ENCODE measurements at regions not wholly inside any gene's neighbourhood (a gene's known extent, or its start where the extent isn't known, plus 50 kb on each side); places are given as distances from the start of the nearest gene placed in this dataset.

DNA sequence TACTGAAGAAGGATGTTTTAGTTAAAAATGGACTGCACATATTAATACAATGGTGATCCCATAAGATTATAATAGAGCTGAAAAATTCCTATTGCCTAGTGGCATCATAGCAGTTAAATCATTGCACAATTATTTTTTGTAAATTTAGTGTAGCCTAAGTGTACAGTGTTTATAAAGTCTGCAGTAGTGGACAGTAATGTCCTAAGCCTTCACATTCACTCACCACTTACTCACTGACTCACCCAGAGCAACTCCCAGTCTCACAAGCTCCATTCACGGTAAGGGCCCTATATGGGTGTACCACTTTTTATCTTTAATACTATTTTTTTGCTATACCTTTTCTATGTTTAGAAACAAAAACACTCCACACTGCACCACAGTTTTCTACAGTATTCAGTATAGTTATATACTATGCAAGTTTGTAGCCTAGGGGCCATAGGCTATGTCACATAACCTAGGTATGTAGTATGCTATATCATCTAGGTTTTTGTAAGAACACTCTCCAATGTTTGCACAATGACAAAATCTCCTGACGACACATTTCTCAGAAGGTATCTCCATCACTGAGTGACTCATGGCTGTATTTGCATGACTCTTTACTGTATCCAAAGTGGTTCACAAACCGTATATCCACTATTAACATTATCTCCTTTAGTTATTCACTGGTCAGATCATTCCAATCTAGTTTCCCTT lies 536.0 kb downstream of the KLF12 start:
- no peak for TF ChIP-seq POLR2A (IDR thresholded peaks at IDR 0.05; ENCODE audit: low read depth, low read length)
- TF ChIP-seq FOS (IDR thresholded peaks at IDR 0.05; ENCODE audit: low read depth, low read length): peak; percentile 29
- TF ChIP-seq, protein P1, sequence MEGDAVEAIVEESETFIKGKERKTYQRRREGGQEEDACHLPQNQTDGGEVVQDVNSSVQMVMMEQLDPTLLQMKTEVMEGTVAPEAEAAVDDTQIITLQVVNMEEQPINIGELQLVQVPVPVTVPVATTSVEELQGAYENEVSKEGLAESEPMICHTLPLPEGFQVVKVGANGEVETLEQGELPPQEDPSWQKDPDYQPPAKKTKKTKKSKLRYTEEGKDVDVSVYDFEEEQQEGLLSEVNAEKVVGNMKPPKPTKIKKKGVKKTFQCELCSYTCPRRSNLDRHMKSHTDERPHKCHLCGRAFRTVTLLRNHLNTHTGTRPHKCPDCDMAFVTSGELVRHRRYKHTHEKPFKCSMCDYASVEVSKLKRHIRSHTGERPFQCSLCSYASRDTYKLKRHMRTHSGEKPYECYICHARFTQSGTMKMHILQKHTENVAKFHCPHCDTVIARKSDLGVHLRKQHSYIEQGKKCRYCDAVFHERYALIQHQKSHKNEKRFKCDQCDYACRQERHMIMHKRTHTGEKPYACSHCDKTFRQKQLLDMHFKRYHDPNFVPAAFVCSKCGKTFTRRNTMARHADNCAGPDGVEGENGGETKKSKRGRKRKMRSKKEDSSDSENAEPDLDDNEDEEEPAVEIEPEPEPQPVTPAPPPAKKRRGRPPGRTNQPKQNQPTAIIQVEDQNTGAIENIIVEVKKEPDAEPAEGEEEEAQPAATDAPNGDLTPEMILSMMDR (conservative IDR thresholded peaks at IDR 0.05; ENCODE audit: low read depth, low read length): no peak
- peak; percentile 89 for TF ChIP-seq CEBPB (IDR thresholded peaks at IDR 0.05; ENCODE audit: low read depth, low read length)
- TF ChIP-seq, protein P2, sequence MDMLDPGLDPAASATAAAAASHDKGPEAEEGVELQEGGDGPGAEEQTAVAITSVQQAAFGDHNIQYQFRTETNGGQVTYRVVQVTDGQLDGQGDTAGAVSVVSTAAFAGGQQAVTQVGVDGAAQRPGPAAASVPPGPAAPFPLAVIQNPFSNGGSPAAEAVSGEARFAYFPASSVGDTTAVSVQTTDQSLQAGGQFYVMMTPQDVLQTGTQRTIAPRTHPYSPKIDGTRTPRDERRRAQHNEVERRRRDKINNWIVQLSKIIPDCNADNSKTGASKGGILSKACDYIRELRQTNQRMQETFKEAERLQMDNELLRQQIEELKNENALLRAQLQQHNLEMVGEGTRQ (IDR thresholded peaks at IDR 0.05; ENCODE audit: low read depth, low read length): no peak
- no peak for TF ChIP-seq SMC3 (IDR thresholded peaks at IDR 0.05; ENCODE audit: low read depth, low read length)
- no peak for TF ChIP-seq RFX5 (IDR thresholded peaks at IDR 0.05; ENCODE audit: low read depth, low read length)
- no peak for TF ChIP-seq RAD21 (IDR thresholded peaks at IDR 0.05; ENCODE audit: low read length)
- TF ChIP-seq RCOR1 (IDR thresholded peaks at IDR 0.05; ENCODE audit: insufficient replicate concordance, low read length): no peak
- no peak for TF ChIP-seq NFE2L2 (IDR thresholded peaks at IDR 0.05; ENCODE audit: low read depth, low read length)
- no peak; the same call in 1 of the 2 replicates for TF ChIP-seq BHLHE40 (IDR thresholded peaks at IDR 0.05; ENCODE audit: low read depth, low read length)
